HepG2 (cell line): ENCODE measurements at regions not wholly inside any gene's neighbourhood (a gene's known extent, or its start where the extent isn't known, plus 50 kb on each side); places are given as distances from the start of the nearest gene placed in this dataset.

Experiments
- ATAC-seq: fragments of 200-7000 bp; cut with Tn5 transposase; 3 replicates; pipeline ENCODE4 v1.9.1; 2020; ENCODE audit warnings: mild to moderate bottlenecking, moderate library complexity
- BruUV-seq: library from RNA; stranded (reverse); fragments of 400-500 nt; replicated peaks from 2 replicates; lab custom pipeline; 2021; lab: Mats Ljungman, UMichigan
- CTCF ChIA-PET: fragments of 300-600 bp; formaldehyde crosslinking; extraction: SDS; loops from one replicate; lab custom pipeline; 2021; ENCODE audit warnings: low total read pairs, inconsistent platforms, low intra/inter-chr PET ratio; lab: Yijun Ruan, JAX
- POLR2A ChIA-PET: fragments of 350-600 bp; sonication (Branson Sonifier 250); formaldehyde crosslinking; loops from one replicate; lab custom pipeline; 2020; ENCODE audit warnings: antibody characterized with exemption, inconsistent platforms; lab: Yijun Ruan, JAX
- DNase-seq: peaks from one replicate; pipeline ENCODE4 v3.0.0-alpha.2; 2015; ENCODE audit warnings: low spot score
- FAIRE-seq: peaks from 3 replicates; lab custom pipeline; 2011; peaks lifted over from hg19 to GRCh38; lab: Jason Lieb, UNC
- H2AFZ ChIP-seq: one replicate; pipeline ENCODE4 v1.6.1; 2011; ENCODE audit warnings: low read length, inconsistent platforms
- H3K27ac ChIP-seq: fragments of 300-600 bp; 3 replicates; pipeline ENCODE4 v1.8.0; 2011; ENCODE audit warnings: mixed run types, mild to moderate bottlenecking, mixed read lengths, low read length, inconsistent platforms; ENCODE audit not compliant: insufficient read depth; ENCODE audit errors: extremely low read length
- H3K27me3 ChIP-seq, 2 experiments: fragments of 200-600 bp in 1 of 2; 2 replicates in 1 of 2; 3 replicates in 1 of 2; pipeline versions ENCODE4 v1.6.0 to v1.8.0; 2011; ENCODE audit warnings: low read length in 2 of 2, mild to moderate bottlenecking in 2 of 2, moderate library complexity in 2 of 2, inconsistent platforms in 1 of 2; ENCODE audit not compliant: insufficient read depth in 2 of 2, control insufficient read depth in 1 of 2
- H3K36me3 ChIP-seq, 2 experiments: fragments of 200-600 bp in 1 of 2; replicated peaks in 1 of 2; 2 replicates in 1 of 2; 3 replicates in 1 of 2; pipeline versions ENCODE4 v1.5.1 to v1.8.0; 2011; ENCODE audit warnings: low read length in 2 of 2, inconsistent platforms in 1 of 2; ENCODE audit not compliant: insufficient read depth in 2 of 2, control insufficient read depth in 1 of 2
- H3K4me1 ChIP-seq: 2 replicates; pipeline ENCODE4 v1.5.1; 2012; ENCODE audit warnings: low read length, inconsistent platforms; ENCODE audit not compliant: insufficient read depth
- H3K4me2 ChIP-seq: 2 replicates; pipeline ENCODE4 v1.6.0; 2011; ENCODE audit warnings: low read depth, low read length, inconsistent platforms
- H3K4me3 ChIP-seq, 3 experiments: fragments of 200-600 bp in 1 of 3; sonication (generic), shearing (Covaris generic) in 1 of 3; replicated peaks in 1 of 3; 2 replicates each; pipeline ENCODE4 v1.5.1; 2011 to 2016; ENCODE audit warnings: low read length in 3 of 3, inconsistent platforms in 2 of 3, low read depth in 2 of 3, mild to moderate bottlenecking in 2 of 3, control low read depth in 1 of 3, mixed read lengths in 1 of 3; ENCODE audit not compliant: insufficient read depth in 1 of 3
- H3K79me2 ChIP-seq: one replicate; pipeline ENCODE4 v1.6.1; 2011; ENCODE audit warnings: low read length, inconsistent platforms; ENCODE audit not compliant: insufficient read depth
- H3K9ac ChIP-seq: 2 replicates; pipeline ENCODE4 v1.6.0; 2011; ENCODE audit warnings: mild to moderate bottlenecking, low read depth, low read length, inconsistent platforms; ENCODE audit not compliant: insufficient read depth
- H3K9me3 ChIP-seq: 2 replicates; pipeline ENCODE4 v1.5.1; 2012; ENCODE audit warnings: mild to moderate bottlenecking, low read length
- H4K20me1 ChIP-seq: 2 replicates; pipeline ENCODE4 v1.6.0; 2011; ENCODE audit warnings: inconsistent platforms, mild to moderate bottlenecking, low read length, moderate library complexity; ENCODE audit not compliant: insufficient read depth
- BORCS8-MEF2B ChIP-seq: sonication (generic); formaldehyde crosslinking; IDR thresholded peaks from 2 replicates; pipeline ENCODE4 v1.8.0; 2022; ENCODE audit warnings: mild to moderate bottlenecking, missing genetic modification reagents
- MEIS2 ChIP-seq: sonication (generic); formaldehyde crosslinking; IDR thresholded peaks from 2 replicates; pipeline ENCODE4 v1.9.0; 2021; ENCODE audit warnings: mild to moderate bottlenecking, missing genetic modification reagents
- MIER2 ChIP-seq: IDR thresholded peaks from 2 replicates; pipeline ENCODE4 v1.6.1; 2016; ENCODE audit warnings: missing biosample characterization, missing genetic modification reagents
- MXD4 ChIP-seq: IDR thresholded peaks from 2 replicates; pipeline ENCODE4 v1.6.1; 2016; ENCODE audit warnings: mild to moderate bottlenecking, missing biosample characterization, missing genetic modification reagents
- SCMH1 ChIP-seq: sonication (generic); formaldehyde crosslinking; IDR thresholded peaks from 2 replicates; pipeline ENCODE4 v1.9.0; 2021; ENCODE audit warnings: missing genetic modification reagents, mild to moderate bottlenecking, borderline replicate concordance
- SP5 ChIP-seq: IDR thresholded peaks from 2 replicates; pipeline ENCODE4 v1.6.1; 2016; ENCODE audit warnings: low read depth, borderline replicate concordance
- TSC22D2 ChIP-seq: sonication (generic); formaldehyde crosslinking; IDR thresholded peaks from 2 replicates; pipeline ENCODE4 v1.5.1; 2020; ENCODE audit warnings: missing genetic modification reagents, mild to moderate bottlenecking, borderline replicate concordance
- ZNF136 ChIP-seq: sonication (generic); formaldehyde crosslinking; IDR thresholded peaks from 2 replicates; pipeline ENCODE4 v1.8.1; 2022; ENCODE audit warnings: low read depth, mild to moderate bottlenecking, moderate library complexity, missing genetic modification reagents
- ZNF317 ChIP-seq: sonication (generic); formaldehyde crosslinking; IDR thresholded peaks from 2 replicates; pipeline ENCODE4 v1.5.0; 2020; ENCODE audit warnings: mild to moderate bottlenecking, missing genetic modification reagents
- ZNF770 ChIP-seq: sonication (generic); formaldehyde crosslinking; IDR thresholded peaks from 2 replicates; pipeline ENCODE4 v1.5.0; 2020; ENCODE audit warnings: mild to moderate bottlenecking, missing genetic modification reagents
- ZNF790 ChIP-seq: sonication (generic); formaldehyde crosslinking; IDR thresholded peaks from 2 replicates; pipeline ENCODE4 v1.8.0; 2022; ENCODE audit warnings: missing genetic modification reagents, mild to moderate bottlenecking, borderline replicate concordance
- ZZZ3 ChIP-seq: sonication (generic); formaldehyde crosslinking; IDR thresholded peaks from 2 replicates; pipeline ENCODE4 v1.4.0; 2020; ENCODE audit warnings: missing genetic modification reagents, mild to moderate bottlenecking, borderline replicate concordance
- WGBS: methylation state at CpG from one replicate; pipeline ENCODE4 v1.1.6; 2017; ENCODE audit warnings: low lambda C conversion rate; 5-methylcytosine and 5-hydroxymethylcytosine counted together
- in situ Hi-C: cut with HindIII; loops from 2 replicates; pipeline ENCODE4 v1.10.0; 2017; ENCODE audit warnings: low pct_unique_long_range_greater_than_20kb; ENCODE audit not compliant: extremely low pct_ligation_motif_present
- intact Hi-C: fragments of 100-400 bp; cut with micrococcal nuclease; formaldehyde crosslinking; loops from one replicate; pipeline ENCODE4 v1.10.0; 2022; ENCODE audit not compliant: unreplicated experiment
- TF ChIP-seq, protein P1 (sequence below): IDR thresholded peaks from 2 replicates; pipeline ENCODE4 v1.6.1; 2012; ENCODE audit warnings: low read depth, low read length, improper control_type of control experiment
- TF ChIP-seq, protein P2 (sequence below): IDR thresholded peaks from 2 replicates; pipeline ENCODE4 v1.6.1; 2016; ENCODE audit warnings: missing compliant biosample characterization, missing genetic modification reagents, borderline replicate concordance

GRCh38 chrX:15939737-15940136, 85.1 kb upstream of the AP1S2 start:
- Histone ChIP-seq H3K4me1 (no peaks in the 10 kb centered on the region), H3K36me3 (no peaks in the 10 kb centered on the region), H3K4me2 (no peak overlapping the region), H3K79me2 (no peaks in the 10 kb centered on the region), H3K27me3 (no peaks in the 10 kb centered on the region), H4K20me1 (no peaks in the 10 kb centered on the region), H3K9me3 (no peaks in the 10 kb centered on the region), H2AFZ (no peak overlapping the region), H3K9ac (no peak overlapping the region), H3K4me3 (no peak overlapping the region), H3K27ac (no peak overlapping the region)
- TF ChIP-seq ZNF770 (no peak), SCMH1 (CRISPR knock-in tag) (no peak), SP5 (CRISPR knock-in tag) (no peak), ZNF136 (CRISPR knock-in tag) (no peak), TSC22D2 (no peak), ZZZ3 (CRISPR knock-in tag) (no peak), MXD4 (no peak), ZNF317 (CRISPR knock-in tag) (no peak), MIER2 (CRISPR knock-in tag) (no peak), MEIS2 (CRISPR knock-in tag) (no peak), ZNF790 (CRISPR knock-in tag) (no peak), BORCS8-MEF2B (CRISPR knock-in tag) (no peak)
- TF ChIP-seq, protein P1, sequence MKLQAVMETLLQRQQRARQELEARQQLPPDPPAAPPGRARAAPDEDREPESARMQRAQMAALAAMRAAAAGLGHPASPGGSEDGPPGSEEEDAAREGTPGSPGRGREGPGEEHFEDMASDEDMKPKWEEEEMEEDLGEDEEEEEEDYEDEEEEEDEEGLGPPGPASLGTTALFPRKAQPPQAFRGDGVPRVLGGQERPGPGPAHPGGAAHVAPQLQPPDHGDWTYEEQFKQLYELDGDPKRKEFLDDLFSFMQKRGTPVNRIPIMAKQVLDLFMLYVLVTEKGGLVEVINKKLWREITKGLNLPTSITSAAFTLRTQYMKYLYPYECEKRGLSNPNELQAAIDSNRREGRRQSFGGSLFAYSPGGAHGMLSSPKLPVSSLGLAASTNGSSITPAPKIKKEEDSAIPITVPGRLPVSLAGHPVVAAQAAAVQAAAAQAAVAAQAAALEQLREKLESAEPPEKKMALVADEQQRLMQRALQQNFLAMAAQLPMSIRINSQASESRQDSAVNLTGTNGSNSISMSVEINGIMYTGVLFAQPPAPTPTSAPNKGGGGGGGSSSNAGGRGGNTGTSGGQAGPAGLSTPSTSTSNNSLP = no peak
- TF ChIP-seq, protein P2, sequence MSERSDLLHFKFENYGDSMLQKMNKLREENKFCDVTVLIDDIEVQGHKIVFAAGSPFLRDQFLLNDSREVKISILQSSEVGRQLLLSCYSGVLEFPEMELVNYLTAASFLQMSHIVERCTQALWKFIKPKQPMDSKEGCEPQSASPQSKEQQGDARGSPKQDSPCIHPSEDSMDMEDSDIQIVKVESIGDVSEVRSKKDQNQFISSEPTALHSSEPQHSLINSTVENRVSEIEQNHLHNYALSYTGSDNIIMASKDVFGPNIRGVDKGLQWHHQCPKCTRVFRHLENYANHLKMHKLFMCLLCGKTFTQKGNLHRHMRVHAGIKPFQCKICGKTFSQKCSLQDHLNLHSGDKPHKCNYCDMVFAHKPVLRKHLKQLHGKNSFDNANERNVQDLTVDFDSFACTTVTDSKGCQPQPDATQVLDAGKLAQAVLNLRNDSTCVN (CRISPR knock-in tag) = no peak
- POLR2A ChIA-PET = no interaction called here
- in situ Hi-C loops = no loop called here
- intact Hi-C loops = no loop called here
- no TSS peak for BruUV-seq
- 8% methylated on average over 2 of the region's 2 CpGs for WGBS
- CTCF ChIA-PET = no interaction called here
- DNase-seq (no peak), ATAC-seq (no peak), FAIRE-seq (no peak)
